Choroid plexus epithelial cell (primary cell): ENCODE measurements at regions not wholly inside any gene's neighbourhood (a gene's known extent, or its start where the extent isn't known, plus 50 kb on each side); places are given as distances from the start of the nearest gene placed in this dataset.

Source experiments
- DNase-seq: peaks from one replicate; pipeline ENCODE4 v3.0.0-alpha.2; 2010; ENCODE audit warnings: low read depth
- H3K4me3 ChIP-seq: 2 replicates; pipeline ENCODE4 v1.5.1; 2011; ENCODE audit warnings: low read depth, mild to moderate bottlenecking, control low read depth, low read length, moderate library complexity
- TF ChIP-seq, protein P1 (sequence below): conservative IDR thresholded peaks from 2 replicates; pipeline ENCODE4 v1.5.1; 2011; ENCODE audit warnings: low read depth, mild to moderate bottlenecking, control low read depth, inconsistent platforms, low read length, moderate library complexity

GRCh38 chr10:128627811-128628210 lies 501.6 kb upstream of the MKI67 start:
- TF ChIP-seq, protein P1, sequence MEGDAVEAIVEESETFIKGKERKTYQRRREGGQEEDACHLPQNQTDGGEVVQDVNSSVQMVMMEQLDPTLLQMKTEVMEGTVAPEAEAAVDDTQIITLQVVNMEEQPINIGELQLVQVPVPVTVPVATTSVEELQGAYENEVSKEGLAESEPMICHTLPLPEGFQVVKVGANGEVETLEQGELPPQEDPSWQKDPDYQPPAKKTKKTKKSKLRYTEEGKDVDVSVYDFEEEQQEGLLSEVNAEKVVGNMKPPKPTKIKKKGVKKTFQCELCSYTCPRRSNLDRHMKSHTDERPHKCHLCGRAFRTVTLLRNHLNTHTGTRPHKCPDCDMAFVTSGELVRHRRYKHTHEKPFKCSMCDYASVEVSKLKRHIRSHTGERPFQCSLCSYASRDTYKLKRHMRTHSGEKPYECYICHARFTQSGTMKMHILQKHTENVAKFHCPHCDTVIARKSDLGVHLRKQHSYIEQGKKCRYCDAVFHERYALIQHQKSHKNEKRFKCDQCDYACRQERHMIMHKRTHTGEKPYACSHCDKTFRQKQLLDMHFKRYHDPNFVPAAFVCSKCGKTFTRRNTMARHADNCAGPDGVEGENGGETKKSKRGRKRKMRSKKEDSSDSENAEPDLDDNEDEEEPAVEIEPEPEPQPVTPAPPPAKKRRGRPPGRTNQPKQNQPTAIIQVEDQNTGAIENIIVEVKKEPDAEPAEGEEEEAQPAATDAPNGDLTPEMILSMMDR, result no peak
- no peak overlapping the region for H3K4me3 ChIP-seq
- no peak for DNase-seq

- TF ChIP-seq, protein P1, result no peak
- no peak for DNase-seq
- H3K4me3 ChIP-seq, result no peak overlapping the region
Observed at GRCh38 chr10:128628252-128628651, 502.0 kb upstream of the MKI67 start.

GRCh38 chr10:128629111-128630096 lies 503.2 kb upstream of the MKI67 start:
- TF ChIP-seq, protein P1, result no peak
- H3K4me3 ChIP-seq, result no peak overlapping the region
- no peak for DNase-seq

DNA sequence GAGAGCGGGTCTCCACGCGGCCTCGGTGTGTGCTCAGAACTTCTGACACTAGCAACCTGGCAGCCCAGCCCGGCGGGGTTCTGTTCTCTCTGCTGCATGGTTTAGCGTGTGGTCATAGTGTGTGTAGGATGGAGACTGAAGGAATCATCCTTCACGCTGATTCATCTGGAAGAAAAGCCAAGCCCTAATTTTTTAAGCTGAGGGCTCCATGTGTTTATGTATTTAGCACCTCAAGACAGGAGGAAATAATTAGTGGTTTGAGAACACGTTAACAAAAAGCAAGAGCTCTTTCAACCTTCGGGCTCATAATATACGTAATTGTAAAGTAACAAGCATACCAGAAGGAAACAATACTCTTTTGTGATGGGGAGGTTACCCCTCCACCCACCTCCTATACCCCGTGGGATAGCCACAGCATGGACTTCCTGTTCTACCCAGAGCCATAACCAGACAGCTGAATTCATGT lies 504.6 kb upstream of the MKI67 start:
- no peak overlapping the region for H3K4me3 ChIP-seq
- DNase-seq, result no peak
- TF ChIP-seq, protein P1, result no peak

GRCh38 chr10:128631801-128632241 lies 505.6 kb upstream of the MKI67 start:
- TF ChIP-seq, protein P1, result peak; percentile 47
- peak; percentile 38 for DNase-seq
- H3K4me3 ChIP-seq, result no peak overlapping the region

DNA sequence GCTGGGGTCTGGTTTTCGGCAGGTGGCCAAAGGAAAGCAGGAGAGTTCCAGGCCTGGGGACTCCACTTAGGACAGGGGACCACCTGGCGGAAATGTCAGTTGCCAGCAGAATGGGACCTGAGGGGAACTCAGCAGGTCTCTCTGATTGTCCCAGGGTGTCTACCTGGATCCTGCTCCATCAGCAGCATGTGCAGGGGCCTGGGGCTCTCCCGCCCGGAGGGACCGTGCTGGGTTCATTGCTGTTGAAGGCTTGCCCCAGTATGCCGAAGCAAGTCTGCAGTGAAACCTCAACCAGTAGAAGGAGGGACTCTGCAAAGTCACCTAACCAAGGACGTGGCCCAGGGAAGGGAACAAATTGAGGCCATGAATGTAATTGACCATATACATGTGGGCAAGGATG lies 506.5 kb upstream of the MKI67 start:
- no peak for DNase-seq
- TF ChIP-seq, protein P1, result no peak
- H3K4me3 ChIP-seq, result no peak overlapping the region
